Stimulated activated CD4-positive, alpha-beta T cell treated with anti-CD3 and anti-CD28 coated beads, Interleukin-2, amount 100 ng/mL, for 48 hours (primary cell): ENCODE measurements at regions not wholly inside any gene's neighbourhood (a gene's known extent, or its start where the extent isn't known, plus 50 kb on each side); places are given as distances from the start of the nearest gene placed in this dataset.
"Not testable (repeated sequence)": the region's sequence is repeated elsewhere in the genome, so short reads cannot be mapped to it uniquely, and the experiment has no call there.

Source experiments
- DNase-seq, 2 donors: peaks; one replicate each; pipeline ENCODE4 v3.0.0-alpha.2; 2020

- peak in 1 of 2 donors; percentile 37 for DNase-seq
Observed at GRCh38 chr1:120357046-120357445, 57.8 kb upstream of the NBPF8 start.

GRCh38 chr1:120356170-120356569, 58.7 kb upstream of the NBPF8 start:
- peak in 1 of 2 donors; percentile 0 for DNase-seq

- DNase-seq: peak; percentile 41 to 52
Observed at GRCh38 chr1:120354618-120355184, 60.1 kb upstream of the NBPF8 start.

- DNase-seq: peak in 1 of 2 donors; percentile 4
Observed at GRCh38 chr1:120342231-120343073, 72.4 kb upstream of the NBPF8 start.

DNA sequence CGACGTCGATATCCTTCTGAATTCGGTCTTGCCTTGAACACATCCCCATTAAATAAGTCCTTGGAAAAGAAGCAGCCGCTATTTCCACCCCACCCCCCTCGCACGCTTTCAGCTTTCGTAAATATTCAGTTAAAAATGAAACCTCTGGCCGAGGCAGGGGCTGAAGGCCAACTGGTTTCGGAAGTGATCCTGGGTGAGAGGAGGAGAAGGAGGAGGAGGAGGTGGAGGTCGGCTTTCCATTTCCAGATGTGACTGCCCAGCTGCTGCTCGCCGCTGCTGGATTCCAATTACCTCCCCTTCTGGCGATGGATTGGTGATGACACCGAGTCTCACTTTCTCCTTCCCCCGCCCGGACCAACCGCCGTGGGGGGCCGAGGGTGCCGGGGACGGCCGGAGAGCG, 73.1 kb upstream of the NBPF8 start:
- DNase-seq: not testable (repeated sequence)

GRCh38 chr1:120340838-120341751, 73.7 kb upstream of the NBPF8 start:
- peak in 1 of 2 donors; percentile 41 for DNase-seq

GRCh38 chr1:120315738-120316137, 99.1 kb upstream of the NBPF8 start:
- not testable (repeated sequence) for DNase-seq

GRCh38 chr1:120311930-120312329, 102.9 kb upstream of the NBPF8 start:
- not testable (repeated sequence) for DNase-seq

DNA sequence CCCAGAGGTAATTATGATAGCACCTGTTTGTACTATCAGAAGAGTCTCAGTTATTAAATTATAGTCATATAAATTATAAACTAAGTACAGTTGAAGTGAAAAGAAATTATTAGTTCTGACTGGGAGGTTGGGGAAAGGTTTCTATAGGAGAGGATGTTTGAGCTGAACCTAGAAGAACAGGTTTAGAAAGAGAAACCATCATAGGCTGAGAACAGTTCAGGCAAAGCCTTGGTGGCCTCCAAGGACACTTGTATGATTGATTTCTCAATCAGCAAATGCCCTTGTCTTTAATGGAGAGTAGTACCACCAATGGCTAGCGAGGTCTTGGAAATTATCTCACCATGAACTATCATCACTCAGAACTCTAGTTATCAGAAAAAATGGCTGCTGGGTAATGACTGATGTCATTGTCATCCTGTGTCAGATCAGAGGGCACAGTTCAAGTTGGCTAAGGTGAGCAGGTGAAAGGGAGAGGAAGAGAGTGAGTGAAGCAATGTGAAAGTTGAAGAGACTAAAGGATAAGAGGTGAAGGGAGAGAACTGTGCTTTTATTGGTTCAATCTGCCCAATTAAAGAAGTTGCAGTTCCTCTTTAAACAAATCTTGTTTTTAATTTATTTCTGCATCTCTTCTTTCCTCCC, 105.8 kb upstream of the NBPF8 start:
- not testable (repeated sequence) for DNase-seq

DNA sequence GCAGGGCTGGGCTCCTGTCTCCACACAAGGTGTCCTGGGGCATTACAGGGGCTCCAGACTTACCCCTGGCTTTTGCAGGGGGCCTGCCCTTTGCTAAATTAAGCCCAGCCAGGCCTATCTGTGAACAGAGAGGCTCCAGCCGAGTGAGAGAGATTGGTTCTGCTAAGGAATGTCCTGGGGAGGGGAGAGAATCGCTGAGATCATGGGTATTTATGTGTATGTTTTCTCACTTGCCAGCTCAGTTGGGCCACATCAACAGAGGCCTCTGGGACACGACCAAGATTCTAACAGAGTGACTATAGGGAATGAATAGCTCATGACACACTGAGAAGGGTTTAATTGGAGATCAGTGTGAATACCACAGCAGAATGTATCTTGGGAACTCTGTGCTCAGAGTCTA, 109.8 kb upstream of the NBPF8 start:
- DNase-seq: not testable (repeated sequence)

DNA sequence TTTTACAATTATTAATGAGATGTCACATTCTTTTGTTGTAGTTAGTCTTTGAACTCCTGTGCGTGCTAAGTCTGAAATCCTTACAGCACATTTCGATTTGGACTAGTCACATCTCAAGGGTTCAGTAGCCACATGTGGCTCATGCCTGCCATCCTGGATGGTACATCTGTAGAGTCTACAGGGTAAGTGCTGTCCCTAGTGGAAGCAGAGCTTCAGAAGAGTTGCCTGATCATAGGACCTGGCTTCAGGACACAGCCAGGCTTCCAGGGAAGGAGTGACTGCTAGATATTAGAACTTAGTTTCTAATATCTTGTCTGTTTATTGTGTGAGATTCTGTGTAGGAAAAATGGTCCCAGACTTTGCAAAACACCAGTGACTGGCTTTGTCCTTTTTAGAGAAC, 110.5 kb upstream of the NBPF8 start:
- DNase-seq: not testable (repeated sequence)

GRCh38 chr1:120299433-120300057, 115.3 kb upstream of the NBPF8 start:
- not testable (repeated sequence) for DNase-seq

DNA sequence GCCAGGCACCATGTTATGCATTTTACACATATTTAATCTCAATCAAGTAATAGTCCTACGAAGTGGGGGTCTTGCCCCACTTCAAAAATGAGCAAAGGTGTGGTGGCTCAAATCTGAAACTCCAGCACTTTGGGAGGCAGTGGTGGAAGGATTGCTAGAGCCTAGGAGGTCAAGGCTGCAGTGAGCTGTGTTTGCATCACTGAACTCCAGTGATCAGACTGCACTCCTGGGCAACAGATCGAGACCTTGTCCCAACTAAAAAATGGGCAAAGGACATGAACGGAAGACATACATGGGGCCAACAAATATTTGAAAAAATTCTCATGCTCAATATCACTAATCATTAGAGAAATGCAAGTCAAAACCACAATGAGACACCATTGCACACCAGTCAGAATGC, 116.3 kb upstream of the NBPF8 start:
- not testable (repeated sequence) for DNase-seq

GRCh38 chr1:120297345-120297953, 117.4 kb upstream of the NBPF8 start:
- DNase-seq: not testable (repeated sequence)

DNA sequence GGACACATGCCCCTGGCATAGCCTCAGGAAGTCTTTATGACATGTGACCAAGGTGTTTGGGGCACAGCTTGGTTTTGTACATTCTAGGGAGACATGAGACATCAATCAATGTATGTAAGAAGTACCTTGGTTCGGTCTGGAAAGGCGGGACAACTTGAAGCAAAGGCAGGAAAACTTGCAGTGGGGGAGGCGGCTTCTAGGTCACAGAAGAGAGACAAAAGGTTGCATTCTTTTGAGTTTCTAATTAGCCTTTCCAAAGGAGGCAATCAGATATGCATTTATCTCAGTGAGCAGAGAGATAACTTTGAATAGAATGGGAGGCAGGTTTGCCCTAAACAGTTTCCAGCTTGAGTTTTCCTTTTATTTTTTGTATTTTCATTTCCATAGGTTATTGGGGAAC, 113.8 kb upstream of the SEC22B start:
- not testable (repeated sequence) for DNase-seq

DNA sequence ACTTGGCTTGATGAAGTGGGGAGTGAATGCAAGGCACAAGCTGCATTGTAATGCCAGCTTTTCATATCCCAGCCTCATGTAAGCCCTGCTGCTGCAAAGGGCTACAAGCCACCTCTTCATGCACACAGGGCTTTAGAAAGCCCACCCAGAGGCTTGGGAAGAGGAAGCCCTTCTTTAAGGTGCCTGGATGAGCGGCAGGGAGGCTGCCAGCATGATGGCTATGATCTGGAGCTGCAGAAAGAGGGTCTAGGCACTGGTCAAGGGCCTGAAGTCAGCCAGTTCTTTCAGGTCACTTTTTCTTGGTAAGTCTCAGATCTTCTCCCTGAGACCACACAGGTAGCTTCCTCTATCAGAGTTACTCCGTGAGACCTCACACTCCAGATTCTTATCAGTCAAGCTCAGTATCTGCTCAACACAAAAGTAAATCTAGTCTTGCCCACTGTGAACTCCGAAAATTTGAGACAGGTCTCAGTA, 113.3 kb upstream of the SEC22B start:
- not testable (repeated sequence) for DNase-seq

GRCh38 chr1:120288814-120289600, 112.7 kb upstream of the SEC22B start:
- DNase-seq: not testable (repeated sequence)

GRCh38 chr1:120288167-120288566, 111.8 kb upstream of the SEC22B start:
- not testable (repeated sequence) for DNase-seq

DNA sequence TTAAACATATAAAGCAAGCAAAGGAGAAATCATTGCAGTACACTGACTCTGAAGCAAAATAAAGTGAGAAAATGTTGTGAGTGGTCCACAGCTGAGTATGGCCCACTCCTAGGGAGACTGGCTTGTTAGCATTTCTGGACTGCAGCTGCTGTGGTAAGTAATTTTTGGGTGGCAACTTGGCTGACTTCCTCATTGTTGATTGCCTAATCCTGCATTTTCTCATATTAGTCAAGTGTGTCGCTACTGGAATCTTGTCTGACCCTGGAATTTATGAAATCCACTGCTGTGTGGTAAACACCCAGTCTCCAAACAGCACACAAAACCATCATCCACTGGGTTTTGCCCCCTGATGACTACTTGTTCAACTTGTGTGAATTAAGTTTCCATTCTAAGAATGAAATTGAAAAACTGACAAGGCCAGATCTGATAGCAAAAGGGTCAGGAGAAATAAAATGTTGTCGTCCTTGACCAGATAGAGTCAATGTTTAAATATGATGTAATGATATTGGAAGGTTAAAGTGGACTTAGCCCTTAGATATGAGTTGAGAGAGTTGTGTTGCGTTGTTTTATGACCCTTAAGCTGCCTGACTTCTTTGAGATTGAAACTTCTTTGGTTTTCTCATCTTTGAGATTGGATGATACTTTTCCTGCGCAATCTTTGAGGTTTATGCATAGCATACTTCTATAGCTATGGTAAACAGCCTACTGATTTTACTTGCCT, 106.6 kb upstream of the SEC22B start:
- not testable (repeated sequence) for DNase-seq

- not testable (repeated sequence) for DNase-seq
Observed at GRCh38 chr1:120278259-120278610, 101.9 kb upstream of the SEC22B start.
